Parathyroid adenoma (tissue), 2 donors: ENCODE measurements at regions not wholly inside any gene's neighbourhood (a gene's known extent, or its start where the extent isn't known, plus 50 kb on each side); places are given as distances from the start of the nearest gene placed in this dataset.

ENCODE experiments used
- H2AFZ ChIP-seq: fragments of 300-600 bp; sonication (generic); one replicate; pipeline ENCODE4 v1.7.0; 2017; ENCODE audit warnings: antibody characterized with exemption, mild to moderate bottlenecking
- H3K27ac ChIP-seq: fragments of 300-600 bp; sonication (generic); one replicate; pipeline ENCODE4 v1.7.0; 2017
- H3K27me3 ChIP-seq: fragments of 300-600 bp; sonication (generic); one replicate; pipeline ENCODE4 v1.7.0; 2017; ENCODE audit warnings: low read length; ENCODE audit not compliant: control insufficient read depth, insufficient read depth
- H3K36me3 ChIP-seq: fragments of 300-600 bp; sonication (generic); one replicate; pipeline ENCODE4 v1.7.0; 2017; ENCODE audit warnings: low read length; ENCODE audit not compliant: control insufficient read depth, insufficient read depth
- H3K4me1 ChIP-seq: fragments of 300-600 bp; sonication (generic); one replicate; pipeline ENCODE4 v1.7.0; 2017; ENCODE audit warnings: control low read depth
- H3K4me2 ChIP-seq: fragments of 300-600 bp; sonication (generic); one replicate; pipeline ENCODE4 v1.7.0; 2017; ENCODE audit warnings: low read length
- H3K4me3 ChIP-seq: fragments of 300-600 bp; sonication (generic); one replicate; pipeline ENCODE4 v1.7.0; 2017; ENCODE audit warnings: low read depth, low read length
- H3K79me2 ChIP-seq: fragments of 300-600 bp; sonication (generic); one replicate; pipeline ENCODE4 v1.7.0; 2017; ENCODE audit warnings: control low read depth
- H3K9ac ChIP-seq: fragments of 300-600 bp; sonication (generic); one replicate; pipeline ENCODE4 v1.7.0; 2017; ENCODE audit warnings: mild to moderate bottlenecking
- H3K9me3 ChIP-seq: fragments of 300-600 bp; sonication (generic); one replicate; pipeline ENCODE4 v1.7.0; 2017; ENCODE audit warnings: low read length; ENCODE audit not compliant: control insufficient read depth
- CTCF ChIP-seq: fragments of 300-600 bp; sonication (generic); IDR thresholded peaks from one replicate; pipeline ENCODE4 v1.7.0; 2017; ENCODE audit warnings: antibody characterized with exemption, mild to moderate bottlenecking
- donor health status: primary hyperparathyroidism.

DNA sequence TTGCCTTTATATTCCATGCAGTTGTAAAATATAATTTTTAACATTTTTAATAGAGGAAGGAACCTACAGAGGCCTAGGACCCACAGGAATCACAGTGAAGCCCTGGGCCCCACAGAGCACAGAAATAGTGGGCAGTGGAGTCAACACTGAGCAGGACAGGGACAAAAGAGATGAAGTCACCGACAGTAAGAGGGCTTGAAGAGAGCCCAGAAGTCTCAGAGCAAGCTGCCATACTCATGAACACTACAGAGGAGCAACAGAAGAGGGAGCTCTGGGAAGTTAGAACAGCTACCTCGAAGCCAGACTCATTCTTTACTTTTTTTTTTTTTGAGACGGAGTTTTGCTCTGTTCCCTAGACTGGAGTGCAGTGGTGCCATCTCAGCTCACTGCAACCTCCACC is 149.3 kb upstream of the TENM3 start:
- no peak for TF ChIP-seq CTCF
- Histone ChIP-seq H3K4me3 (no peak overlapping the region), H3K9ac (no peak overlapping the region)

GRCh38 chr4:182101618-182102017 is 141.6 kb upstream of the TENM3 start:
- Histone ChIP-seq H3K4me3 (no peak overlapping the region), H3K79me2 (no peaks in the 10 kb centered on the region), H3K9ac (no peak overlapping the region), H3K4me2 (no peak overlapping the region), H3K4me1 (no peaks in the 10 kb centered on the region), H3K27me3 (no peaks in the 10 kb centered on the region), H2AFZ (no peak overlapping the region), H3K36me3 (no peaks in the 10 kb centered on the region), H3K9me3 (no peaks in the 10 kb centered on the region), H3K27ac (no peak overlapping the region)
- no peak for TF ChIP-seq CTCF

More for the DNA sequence above, 149.3 kb upstream of the TENM3 start:
- H3K27ac ChIP-seq: no peak overlapping the region
- no peaks in the 10 kb centered on the region for H3K4me1 ChIP-seq
- no peak overlapping the region for H2AFZ ChIP-seq
- H3K27me3 ChIP-seq: no peaks in the 10 kb centered on the region
- no peaks in the 10 kb centered on the region for H3K9me3 ChIP-seq
- H3K36me3 ChIP-seq: no peaks in the 10 kb centered on the region
- no peaks in the 10 kb centered on the region for H3K79me2 ChIP-seq
- no peak overlapping the region for H3K4me2 ChIP-seq

DNA sequence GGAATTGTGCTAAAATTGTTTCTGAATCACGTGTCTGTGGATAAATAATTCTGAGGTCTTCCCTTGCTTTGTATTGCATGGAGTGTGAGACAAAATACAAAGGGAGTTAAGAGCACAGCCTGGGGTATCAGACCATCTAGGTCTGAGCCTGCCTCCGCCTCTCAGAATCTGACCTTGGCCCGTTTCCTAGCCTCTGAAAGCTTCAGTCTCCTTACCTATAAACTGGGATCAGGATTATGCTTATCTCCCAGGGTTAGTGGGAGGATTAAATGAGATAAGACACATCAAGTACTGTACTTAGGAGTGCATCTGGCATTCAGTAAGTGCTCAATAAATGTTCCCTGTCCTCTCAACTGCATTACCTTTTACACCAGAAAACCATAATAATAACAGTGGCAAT is 140.6 kb upstream of the TENM3 start:
- no peaks in the 10 kb centered on the region for H3K9me3 ChIP-seq
- H3K4me3 ChIP-seq: no peak overlapping the region
- H3K36me3 ChIP-seq: no peaks in the 10 kb centered on the region
- no peaks in the 10 kb centered on the region for H3K79me2 ChIP-seq
- H3K4me2 ChIP-seq: no peak overlapping the region
- H3K4me1 ChIP-seq: no peaks in the 10 kb centered on the region
- no peak for TF ChIP-seq CTCF
- H3K27me3 ChIP-seq: no peaks in the 10 kb centered on the region
- no peak overlapping the region for H3K9ac ChIP-seq
- no peak overlapping the region for H3K27ac ChIP-seq
- H2AFZ ChIP-seq: no peak overlapping the region

DNA sequence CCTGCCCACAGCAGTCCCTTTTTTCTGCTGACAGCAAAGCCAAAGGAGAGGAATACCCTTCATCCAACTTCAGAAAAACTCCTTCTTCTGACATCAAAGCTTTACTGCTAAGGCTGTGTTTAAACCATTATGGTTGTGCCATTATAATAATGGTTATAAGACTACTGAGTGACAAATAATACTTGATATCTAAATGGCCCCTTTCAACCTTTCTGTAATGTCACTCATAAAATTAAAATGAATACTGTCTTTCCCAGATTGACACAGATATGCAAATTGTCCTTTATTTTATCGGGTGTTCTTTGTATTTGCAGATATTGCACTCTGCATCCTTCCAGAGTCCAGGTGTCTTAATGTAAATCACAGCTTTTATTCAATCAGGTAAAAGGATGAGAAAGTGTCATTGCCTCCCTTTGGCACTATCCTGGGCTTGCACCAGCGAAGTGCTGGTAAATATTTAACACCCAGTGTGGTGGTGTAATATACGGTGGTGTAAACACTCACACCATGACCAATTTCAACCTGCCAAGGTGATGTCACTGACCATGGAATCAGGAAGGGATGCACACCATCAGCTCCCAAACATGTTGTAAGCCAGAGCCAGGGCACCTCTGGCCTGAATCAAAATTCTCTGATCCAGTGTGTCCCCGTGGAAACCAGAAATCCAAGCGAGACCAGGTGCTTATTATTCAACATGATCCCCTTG is 139.4 kb upstream of the TENM3 start:
- H3K9ac ChIP-seq: no peak overlapping the region
- H3K36me3 ChIP-seq: no peaks in the 10 kb centered on the region
- H3K4me3 ChIP-seq: no peak overlapping the region
- no peaks in the 10 kb centered on the region for H3K4me1 ChIP-seq
- no peak for TF ChIP-seq CTCF
- no peak overlapping the region for H3K27ac ChIP-seq
- H3K27me3 ChIP-seq: no peaks in the 10 kb centered on the region
- no peaks in the 10 kb centered on the region for H3K79me2 ChIP-seq
- H3K9me3 ChIP-seq: no peaks in the 10 kb centered on the region
- H2AFZ ChIP-seq: no peak overlapping the region
- H3K4me2 ChIP-seq: no peak overlapping the region

DNA sequence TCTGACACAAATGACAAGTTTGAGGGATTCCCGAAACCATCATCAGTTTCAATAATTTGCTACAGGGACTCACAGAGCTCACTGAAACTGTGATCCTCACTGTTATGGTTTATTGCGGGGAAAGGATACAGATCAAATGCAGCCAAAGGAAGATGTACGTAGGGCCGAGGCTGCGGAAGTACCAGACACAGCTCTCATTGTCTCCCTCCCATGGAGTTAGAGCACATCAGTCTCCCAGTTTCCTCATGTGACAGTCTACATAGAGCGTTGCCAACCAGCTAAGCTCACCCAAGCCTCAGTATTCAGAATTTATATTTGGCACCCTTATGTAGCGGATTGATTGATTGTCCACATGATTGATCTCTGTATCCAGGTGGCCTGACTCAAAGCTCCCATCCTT is 137.8 kb upstream of the TENM3 start:
- TF ChIP-seq CTCF: no peak
- Histone ChIP-seq H3K4me1 (no peaks in the 10 kb centered on the region), H2AFZ (no peak overlapping the region), H3K79me2 (no peaks in the 10 kb centered on the region), H3K9me3 (no peaks in the 10 kb centered on the region), H3K27ac (no peak overlapping the region), H3K9ac (no peak overlapping the region), H3K27me3 (no peaks in the 10 kb centered on the region), H3K36me3 (no peaks in the 10 kb centered on the region), H3K4me3 (no peak overlapping the region), H3K4me2 (no peak overlapping the region)
